Stimulated activated CD4-positive, alpha-beta T cell treated with anti-CD3 and anti-CD28 coated beads, TNF-alpha, amount 100 ng/mL, for 48 hours (primary cell): ENCODE measurements at regions not wholly inside any gene's neighbourhood (a gene's known extent, or its start where the extent isn't known, plus 50 kb on each side); places are given as distances from the start of the nearest gene placed in this dataset.

Experiments used
- DNase-seq, 3 donors: peaks; one replicate each; pipeline ENCODE4 v3.0.0-alpha.2; 2020; ENCODE audit warnings: low read depth in 3 of 3

DNA sequence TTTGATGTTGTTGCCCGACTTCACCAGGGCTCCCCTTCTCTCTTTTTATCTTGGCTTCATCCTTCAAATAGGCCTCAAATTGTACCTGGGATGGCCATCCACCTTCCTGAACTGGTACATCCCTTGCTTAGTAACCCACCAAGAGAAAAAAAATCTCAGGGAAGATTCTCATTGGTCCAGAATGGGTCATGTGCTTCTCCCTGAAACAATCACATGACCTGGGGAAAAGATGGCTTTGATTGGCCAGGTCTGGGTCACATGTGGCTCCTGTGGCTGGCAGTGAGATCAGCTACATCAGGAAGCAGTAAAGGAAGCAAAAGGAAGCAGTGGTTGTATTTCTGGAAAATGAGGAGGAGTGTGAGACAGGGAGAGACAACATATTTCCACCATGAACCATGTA lies 540.2 kb downstream of the MIAT start:
- DNase-seq, result no peak

DNA sequence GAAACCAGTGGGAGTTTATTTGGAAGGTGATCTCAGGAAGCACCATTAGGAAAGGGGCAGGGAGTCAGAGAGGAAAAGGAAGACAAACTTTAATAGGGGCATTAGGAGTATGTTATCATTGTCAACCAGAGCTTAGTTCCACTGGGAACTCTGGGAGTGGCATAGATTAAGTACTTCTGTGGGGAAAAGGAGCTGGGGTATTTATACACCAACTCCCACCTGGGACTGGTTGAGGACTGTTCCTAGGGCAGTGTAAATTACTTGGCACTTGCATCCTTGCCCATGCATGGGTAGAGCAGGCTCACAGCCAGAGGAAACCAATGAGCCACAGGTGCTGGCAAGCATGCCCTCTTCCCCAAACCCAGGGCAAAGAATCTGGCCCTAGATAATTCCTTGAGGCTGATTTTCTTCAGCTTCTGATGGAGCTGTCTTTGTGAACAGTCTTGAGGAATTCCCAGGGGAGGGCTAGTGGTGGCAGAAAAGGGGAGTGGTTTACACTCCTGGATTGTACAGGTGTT lies 541.2 kb downstream of the MIAT start:
- no peak for DNase-seq

DNA sequence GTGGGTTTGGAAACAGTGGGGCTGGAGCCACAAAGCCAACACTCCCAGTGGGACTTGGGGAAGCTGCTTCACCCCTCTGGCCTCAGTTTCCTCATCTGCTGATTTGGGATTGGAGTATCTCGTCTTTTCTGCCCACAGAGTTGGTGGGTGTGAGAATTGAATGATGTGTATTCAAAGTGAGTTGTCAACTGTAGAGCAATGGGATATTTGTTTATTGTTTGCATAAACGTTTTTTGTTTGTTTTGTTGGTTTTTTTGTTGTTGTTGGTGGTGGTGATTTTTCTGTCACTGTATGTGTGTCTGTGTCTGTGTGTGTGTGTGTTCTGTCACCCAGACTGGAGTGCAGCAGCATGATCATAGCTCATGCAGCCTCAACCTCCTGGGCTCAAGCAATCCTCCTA lies 542.0 kb downstream of the MIAT start:
- DNase-seq, result no peak

DNA sequence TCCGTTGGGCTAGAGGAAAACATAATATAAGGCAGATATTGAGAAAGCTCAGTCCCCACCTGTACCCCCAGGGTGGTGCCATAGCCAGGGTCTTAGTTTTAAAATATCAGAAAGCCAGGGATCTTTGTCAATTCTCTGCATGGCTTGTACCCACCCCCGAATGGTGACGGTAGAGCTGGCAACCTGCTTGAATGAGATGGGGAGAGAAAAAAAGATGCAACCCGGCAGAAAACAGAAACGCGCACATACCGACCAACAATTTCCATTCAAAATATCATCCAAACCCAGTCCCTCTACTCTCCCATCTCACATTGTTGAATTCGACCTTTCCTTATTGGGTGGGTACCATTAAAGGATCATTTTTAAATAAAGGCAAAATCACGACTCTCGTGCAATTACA lies 543.9 kb downstream of the MIAT start:
- no peak for DNase-seq

DNA sequence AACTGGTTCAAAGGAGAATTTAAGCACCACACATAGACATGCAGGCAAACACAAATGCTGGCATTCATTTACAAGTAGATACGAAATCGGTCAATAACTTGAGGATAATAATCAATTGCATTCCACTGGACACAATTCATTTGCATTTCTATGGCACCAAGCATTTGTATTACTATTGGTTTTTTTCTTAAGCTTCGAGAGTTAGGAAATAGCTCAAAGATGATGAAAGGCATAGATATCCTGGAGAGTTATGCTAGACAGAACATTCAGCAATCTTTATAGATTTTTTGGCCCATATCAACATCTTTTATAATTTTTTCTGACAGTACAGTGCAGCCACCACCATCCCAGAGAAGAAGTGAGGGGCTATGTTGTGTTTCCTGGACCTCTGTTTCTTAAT lies 544.4 kb downstream of the MIAT start:
- no peak for DNase-seq

DNA sequence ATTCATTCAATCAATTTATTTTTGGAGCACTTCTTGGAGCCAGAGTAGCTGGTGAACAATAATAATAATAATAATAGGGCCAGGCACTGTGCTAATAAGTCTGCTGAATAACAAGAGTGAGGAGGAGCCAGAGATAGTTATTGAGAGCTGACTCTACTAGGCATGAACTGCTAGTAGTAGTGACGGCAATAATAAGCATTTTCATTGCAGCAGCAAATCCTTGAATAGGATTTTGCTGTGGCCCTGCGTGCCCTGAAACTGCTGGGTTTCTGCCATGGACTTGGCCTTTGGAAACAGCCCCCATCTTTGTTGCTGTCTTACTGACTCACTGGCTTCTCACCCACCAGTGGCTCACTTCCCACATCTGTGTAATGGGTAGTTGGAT lies 545.9 kb downstream of the MIAT start:
- no peak for DNase-seq

DNA sequence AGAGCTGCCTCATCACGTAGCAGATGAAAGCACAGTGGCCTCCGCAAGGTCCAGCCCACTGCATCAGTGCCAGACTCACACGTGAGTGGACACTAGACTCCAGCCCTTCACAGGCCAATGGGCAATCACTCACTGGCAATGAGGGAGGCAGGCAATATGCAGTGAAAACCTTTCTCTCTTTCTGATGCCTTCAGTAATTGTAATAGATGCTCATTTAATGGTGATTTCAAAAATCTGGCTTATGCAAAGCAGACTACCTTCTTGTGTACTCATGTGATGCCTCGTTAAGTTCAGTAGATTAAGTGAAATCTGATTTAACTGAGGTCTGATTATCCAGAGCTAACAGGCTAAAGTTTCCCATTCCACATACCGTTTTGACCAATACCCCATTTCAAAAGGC lies 546.9 kb downstream of the MIAT start:
- no peak for DNase-seq

DNA sequence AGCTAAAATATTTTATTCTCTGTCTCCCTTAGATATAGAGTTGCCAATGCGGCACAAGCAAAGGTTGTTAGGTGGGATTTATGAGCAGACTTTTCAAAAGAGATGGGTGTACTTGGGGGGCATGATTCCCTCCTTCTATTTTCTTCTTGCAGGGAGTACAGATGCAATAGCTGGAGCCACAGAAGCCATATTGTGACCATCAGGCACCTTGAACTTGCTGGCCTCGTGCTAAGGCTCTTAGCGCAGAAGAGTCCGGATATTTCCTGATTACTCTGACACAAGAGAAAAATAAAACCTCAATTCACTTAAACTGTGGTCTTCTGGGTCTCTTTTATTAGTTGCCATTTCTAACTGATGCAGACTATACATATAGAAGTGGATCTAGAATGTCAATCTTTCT lies 547.4 kb downstream of the MIAT start:
- no peak for DNase-seq

DNA sequence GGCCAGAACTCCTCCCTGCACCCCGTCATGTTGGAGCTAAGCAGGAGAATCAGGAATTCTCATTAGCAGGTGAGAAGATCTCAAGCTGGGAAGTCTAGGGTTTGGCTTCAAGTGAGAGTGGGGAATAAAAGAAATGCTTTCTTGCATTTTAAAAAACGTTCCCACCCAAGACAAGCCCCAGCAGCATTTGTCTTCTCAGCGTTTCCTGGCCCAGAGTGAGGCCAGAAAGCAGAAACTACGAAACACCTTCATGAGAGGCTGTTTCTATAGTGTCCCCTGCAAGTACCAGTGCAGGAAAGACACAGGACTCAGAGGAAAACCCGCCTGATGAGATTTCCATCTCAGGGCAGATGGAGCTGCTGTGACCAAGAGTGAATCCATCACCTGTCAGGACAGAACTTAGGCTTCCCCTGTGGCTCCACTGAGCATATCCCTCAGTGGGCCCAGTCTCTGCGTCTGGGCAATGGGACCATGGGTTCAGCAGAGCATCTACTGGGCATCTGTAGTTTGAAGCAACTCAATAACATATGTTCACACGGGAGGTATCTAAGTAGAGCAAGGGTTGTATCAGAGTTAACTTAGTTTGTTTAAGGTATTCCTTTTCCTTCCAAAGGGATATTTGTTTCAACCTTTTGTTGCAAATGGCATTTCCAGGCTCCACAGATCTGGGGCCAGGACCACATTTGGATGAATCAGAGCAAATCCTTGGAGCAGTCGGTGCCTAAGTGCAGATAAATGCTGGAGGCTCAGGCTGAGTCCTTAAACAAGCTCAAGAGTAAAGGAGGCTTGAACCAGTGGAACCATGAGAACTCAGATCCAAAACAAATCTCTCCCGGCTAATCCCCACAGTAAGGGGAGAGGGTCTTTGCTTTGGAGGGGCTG lies 548.3 kb downstream of the MIAT start:
- DNase-seq, result no peak

DNA sequence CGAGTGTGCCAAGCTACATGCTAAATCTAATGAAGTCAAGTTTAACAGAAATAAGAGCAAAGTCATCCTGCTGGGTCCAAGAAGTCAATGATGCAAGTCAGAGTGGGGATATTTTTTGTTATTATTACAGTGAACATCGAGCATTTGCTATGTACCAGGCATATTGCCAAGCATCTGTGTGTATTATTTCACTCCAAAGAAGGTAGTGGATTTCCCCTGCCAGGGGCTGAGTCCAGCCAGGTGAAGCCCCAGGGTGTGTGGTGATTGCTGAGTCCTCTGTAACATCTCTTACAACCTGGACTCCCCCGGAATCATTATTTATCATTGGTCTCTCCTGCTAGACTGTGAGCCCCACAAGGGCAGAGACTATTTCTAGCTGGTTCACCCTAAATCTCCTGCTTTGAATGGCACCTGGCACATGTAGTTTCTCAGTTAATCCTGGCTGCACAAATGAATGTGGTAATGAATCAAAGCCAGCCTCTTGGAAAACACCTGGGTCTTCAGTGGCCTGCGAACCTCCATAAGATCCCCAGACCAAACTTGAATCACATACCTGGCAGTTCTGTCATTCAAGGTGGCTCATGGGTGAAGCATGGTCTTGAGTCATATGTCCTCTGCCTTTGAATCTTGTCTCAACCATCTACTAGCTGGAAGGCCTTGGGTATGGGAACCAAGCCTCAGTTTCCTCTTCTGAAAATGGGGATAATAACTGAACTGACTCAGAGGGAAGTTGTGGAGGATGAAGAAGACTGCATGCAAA lies 549.2 kb downstream of the MIAT start:
- DNase-seq, result no peak

DNA sequence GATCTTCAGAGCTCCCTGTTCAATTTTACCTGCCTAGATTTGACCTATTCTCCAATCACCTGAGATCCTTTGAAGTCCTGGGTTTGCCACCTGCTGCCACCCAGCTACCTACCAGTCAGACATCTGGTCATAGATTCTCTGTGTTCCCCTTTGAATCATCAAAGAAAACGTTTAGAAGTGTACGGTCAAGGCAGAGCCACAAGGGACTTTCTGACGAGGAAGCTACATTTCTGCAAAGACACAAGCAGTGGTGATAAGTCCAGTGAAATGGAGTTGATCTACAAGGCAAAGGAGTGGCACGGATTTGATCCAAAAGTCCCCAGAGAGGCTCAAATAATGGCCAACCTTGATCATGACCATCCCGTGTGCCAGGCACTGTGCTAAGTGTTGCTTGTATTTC lies 549.9 kb downstream of the MIAT start:
- no peak for DNase-seq

DNA sequence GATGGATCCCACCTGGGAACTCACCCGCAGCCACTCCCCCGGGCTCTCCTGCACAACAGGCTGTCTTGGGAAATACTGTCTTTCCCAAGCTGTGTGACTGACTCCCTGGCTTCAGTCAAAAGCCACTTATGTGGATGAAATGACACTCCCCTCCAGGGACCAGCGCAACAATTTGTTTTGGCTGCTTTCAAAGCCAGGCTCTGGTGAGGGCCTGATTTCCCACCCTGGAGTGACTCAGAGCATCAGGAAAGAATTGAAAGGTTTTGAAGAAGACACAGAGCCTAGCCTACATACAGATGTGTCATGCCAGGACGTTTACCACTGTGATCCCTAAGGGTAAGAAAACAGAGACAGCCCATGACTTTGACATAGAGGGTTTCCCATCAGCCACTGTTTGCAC lies 550.5 kb downstream of the MIAT start:
- DNase-seq, result no peak

DNA sequence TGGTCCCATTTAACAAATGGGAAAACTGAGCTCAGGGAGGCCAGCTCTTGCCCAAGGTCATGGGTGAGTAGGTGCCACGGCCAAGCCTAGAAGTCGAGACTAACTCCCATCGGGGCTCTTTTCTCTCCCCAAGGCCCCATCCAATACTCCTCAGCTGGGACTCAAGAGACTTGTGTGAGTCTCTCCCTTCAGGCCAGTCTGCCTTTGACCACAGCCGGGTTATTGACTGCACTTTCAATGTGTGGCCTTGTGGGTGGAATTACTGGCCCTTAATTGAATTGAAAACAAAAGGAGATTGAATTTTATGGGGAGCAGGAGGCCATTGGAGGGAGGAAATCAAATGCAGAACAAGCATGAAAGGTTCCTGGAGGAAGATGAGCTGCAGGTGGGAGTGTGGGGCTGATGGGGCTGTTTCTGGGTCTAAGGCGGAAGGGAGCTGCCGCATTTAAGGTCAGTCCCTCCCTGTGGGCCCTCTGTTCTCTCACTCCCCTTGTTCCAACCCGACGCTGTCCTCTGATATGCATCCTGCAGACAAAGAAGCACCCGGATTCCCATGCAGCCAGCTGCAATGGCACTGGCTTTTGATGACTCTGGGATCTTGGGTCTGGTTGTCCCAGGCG lies 552.8 kb downstream of the MIAT start:
- DNase-seq, result no peak

DNA sequence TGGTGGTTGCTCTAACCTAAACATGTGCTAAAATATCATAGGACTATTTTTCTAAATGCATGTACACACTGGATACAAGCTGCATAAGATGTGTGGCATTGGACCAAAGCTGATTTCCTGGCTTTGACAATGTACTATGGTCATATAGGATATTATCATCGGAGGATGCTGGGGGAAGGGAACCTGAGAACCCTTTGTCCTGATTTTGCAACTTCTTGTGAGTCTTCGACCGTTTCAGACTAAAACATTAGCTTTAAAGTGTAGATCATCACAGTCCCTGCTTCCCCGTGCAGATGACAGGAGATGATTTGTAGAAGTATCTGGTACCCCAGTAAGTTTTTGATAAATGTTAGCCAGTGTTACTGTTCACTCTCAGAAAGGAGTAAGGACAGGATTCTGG lies 554.7 kb downstream of the MIAT start:
- DNase-seq, result no peak

DNA sequence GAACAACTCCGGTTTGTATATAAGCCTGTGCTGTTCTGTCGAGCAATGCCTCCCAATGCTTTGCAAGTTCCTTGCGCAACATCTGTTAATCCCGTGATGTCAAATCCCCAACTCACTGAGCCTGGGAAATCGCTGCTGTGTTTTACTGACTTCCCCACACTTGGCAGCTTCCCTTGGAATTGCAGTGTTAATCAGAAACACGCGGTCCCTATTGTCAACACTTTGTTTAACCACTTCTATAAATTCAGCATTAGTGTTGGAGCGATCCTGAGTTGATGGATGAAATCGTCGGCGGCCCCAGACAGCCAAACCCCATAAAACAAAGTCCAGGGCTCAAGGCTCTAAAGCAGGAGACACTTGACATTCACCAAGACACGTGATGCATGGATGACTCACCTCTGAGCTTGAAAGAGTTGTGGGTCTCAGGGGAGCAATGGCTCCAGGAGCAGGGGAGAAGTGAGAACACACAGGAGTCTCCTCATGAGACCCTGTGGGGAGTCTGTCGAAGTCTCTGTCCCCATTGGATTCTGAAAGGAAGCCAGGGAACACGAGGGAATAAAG lies 555.3 kb downstream of the MIAT start:
- no peak for DNase-seq

DNA sequence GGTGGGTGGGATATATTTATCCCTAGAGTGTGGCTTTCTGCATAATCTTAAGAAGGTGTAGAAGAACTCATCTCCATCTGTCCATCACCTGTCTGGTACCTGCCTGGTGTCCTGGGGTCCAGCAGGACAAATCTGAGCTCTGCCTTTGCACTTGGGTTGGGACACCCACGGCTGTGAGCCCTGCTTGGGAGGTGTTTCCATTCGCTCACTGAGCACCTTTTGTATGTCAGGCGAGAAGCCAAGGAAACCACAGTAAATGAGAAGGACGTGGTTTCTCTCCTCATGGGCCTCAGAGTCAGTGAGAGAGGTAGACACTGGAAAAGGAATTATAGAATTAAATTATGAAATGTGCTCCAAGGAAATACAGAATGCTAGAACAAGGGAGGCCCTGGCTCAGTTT lies 555.9 kb downstream of the MIAT start:
- no peak for DNase-seq

DNA sequence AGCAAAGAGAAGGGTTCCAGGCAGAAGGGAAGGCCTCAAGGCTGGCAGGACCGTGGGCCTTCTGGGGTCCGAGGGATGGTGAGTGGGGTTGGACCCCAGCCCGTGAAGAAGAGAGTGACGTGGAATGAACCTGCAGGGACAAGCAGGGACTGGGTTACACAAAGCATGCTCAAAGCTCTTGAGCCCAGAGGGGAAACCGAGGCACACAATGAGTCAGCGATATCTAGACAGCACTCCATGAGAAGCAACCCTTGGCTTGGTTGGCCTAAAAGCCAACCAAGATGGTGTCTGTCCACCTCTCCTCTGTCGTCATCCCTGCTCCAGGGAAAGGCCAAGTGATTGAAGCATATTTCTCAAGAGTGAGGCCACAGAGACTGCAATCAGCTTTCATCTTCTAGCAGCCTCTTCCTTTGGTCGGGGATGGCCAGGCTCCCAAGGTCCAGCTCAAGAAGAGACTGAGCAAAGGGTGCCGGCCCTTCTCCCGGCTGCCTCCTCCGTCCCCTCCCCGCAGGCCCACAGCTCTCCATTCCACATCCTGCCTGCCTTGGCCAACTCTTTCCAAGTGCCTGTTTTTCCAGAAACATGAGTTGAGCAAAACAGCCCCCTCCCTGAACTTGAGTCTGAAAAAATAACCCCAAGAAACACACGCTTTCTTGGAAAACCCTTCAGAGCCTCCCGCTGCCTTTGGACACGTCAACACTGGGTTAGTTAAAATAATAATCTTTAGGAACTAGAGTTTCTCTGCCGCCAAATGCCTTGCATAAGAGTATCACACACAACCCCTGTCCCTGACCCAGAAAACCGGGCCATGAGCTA lies 556.6 kb downstream of the MIAT start:
- DNase-seq, result no peak

DNA sequence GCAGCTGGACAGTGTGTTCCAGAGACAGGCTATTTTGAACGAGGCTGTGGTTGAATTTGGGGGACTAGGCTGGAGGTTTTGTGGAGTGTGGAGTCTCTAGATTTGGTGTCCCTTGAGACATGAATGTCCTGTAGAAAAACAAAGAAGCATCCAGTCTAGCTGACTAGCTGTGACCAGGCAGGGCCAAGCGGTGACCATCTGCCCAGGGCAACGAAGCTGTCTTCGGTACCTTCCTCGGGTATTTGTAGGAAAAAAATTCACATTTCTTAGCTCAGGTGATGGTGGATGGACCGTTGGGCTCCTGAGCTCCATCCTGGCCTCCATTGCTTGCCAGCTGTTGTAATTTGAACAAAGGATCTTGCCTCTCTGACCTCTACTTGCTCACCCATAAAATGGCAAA lies 557.3 kb downstream of the MIAT start:
- no peak for DNase-seq

DNA sequence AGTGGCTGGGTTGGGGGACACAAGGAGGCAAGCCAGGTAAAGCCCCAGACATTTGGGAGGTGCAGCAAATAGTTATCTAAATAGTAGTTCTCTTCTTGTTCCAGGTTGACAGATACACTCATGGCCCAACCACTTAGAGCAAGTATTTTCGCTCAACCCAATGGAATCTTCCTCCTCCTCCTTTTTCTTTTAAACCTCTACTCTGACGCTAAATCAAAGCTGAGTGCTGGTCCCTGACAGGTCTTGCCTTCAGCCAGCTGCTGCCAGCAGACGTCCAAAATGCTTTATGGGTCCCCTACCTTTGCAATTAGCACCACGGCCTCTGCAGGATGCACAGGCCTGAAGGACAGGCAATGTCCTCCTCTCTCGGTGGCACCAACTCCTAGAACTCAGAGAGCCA lies 558.5 kb downstream of the MIAT start:
- no peak for DNase-seq

DNA sequence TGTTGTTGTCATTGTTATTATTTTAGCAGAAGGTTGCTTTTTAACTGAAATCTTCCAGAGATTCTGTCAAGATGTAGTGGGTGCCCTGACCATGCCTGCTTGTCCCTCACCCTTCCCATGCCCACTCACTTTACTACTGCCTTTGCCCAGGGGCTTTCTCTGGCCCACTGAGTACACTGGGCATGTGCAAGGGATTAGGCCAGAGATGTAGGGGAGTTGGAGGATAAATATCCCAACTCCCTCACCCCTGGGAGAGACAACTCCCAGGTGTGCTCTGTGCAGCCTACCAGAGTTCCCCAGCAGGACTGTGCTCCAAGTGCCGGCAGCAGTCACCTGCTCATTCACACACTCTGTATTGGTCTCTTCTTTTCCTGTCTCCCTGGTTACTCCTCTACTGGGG lies 559.1 kb downstream of the MIAT start:
- DNase-seq, result no peak

DNA sequence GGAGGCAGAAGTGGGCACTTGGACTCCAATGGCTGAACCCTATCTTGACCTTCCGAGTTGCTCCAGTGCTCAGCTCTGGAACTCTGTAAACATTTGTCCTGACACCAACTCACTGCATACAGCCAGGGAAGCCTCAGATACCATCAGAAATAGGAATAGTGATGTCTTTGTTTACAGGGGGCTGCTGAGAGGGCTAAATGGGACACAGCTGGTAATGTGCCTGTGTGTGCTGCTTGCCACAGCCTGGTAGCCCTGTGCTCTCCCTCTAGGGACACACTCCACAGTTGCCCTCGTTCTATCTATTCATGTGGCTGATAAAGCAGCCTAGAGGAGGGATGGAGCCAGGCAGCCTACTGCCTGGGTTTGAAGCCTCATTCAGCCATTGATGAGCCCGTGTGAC lies 559.8 kb downstream of the MIAT start:
- DNase-seq, result no peak
